Neural progenitor cell (in vitro differentiated cells): ENCODE measurements at regions not wholly inside any gene's neighbourhood (a gene's known extent, or its start where the extent isn't known, plus 50 kb on each side); places are given as distances from the start of the nearest gene placed in this dataset.

Experiments used
- DNase-seq: peaks from one replicate; pipeline ENCODE4 v3.0.0-alpha.2; 2016; ENCODE audit warnings: low spot score
- H2AFZ ChIP-seq: fragments of 200-600 bp; sonication (generic); replicated peaks from 2 replicates; pipeline ENCODE4 v1.6.1; 2016; ENCODE audit warnings: antibody characterized with exemption
- H3F3A ChIP-seq: fragments of 200-600 bp; sonication (generic); 2 replicates; pipeline ENCODE4 v1.6.1; 2016; ENCODE audit warnings: antibody characterized with exemption, low read depth
- H3K27ac ChIP-seq: fragments of 200-600 bp; sonication (generic); 2 replicates; pipeline ENCODE4 v1.5.1; 2016; ENCODE audit warnings: mild to moderate bottlenecking
- H3K27me3 ChIP-seq: fragments of 200-600 bp; sonication (generic); 2 replicates; pipeline ENCODE4 v1.6.1; 2016; ENCODE audit warnings: mild to moderate bottlenecking, moderate library complexity
- H3K36me3 ChIP-seq: fragments of 200-600 bp; sonication (generic); 2 replicates; pipeline ENCODE4 v1.5.1; 2016
- H3K4me1 ChIP-seq: fragments of 200-600 bp; sonication (generic); 2 replicates; pipeline ENCODE4 v1.6.1; 2016; ENCODE audit warnings: mixed run types
- H3K4me2 ChIP-seq: fragments of 200-600 bp; sonication (generic); 2 replicates; pipeline ENCODE4 v1.6.1; 2016
- H3K4me3 ChIP-seq: fragments of 200-600 bp; sonication (generic); 2 replicates; pipeline ENCODE4 v1.5.1; 2016
- H3K79me2 ChIP-seq: fragments of 200-600 bp; sonication (generic); 2 replicates; pipeline ENCODE4 v1.6.1; 2016; ENCODE audit warnings: low read depth
- H3K9ac ChIP-seq: fragments of 200-600 bp; sonication (generic); 2 replicates; pipeline ENCODE4 v1.6.1; 2016
- H3K9me3 ChIP-seq: fragments of 200-600 bp; sonication (generic); 2 replicates; pipeline ENCODE4 v1.5.1; 2016; ENCODE audit warnings: low read depth
- H4K20me1 ChIP-seq: fragments of 200-600 bp; sonication (generic); 2 replicates; pipeline ENCODE4 v1.6.1; 2016; ENCODE audit warnings: low read depth
- H3K27ac Mint-ChIP-seq: 3 replicates; pipeline ENCODE4 v1.8.0; 2021; ENCODE audit warnings: mixed read lengths
- H3K27me3 Mint-ChIP-seq: 2 replicates; pipeline ENCODE4 v1.8.0; 2022; ENCODE audit warnings: low read depth, mild to moderate bottlenecking, inconsistent platforms, moderate library complexity, mixed read lengths; ENCODE audit not compliant: insufficient read depth
- H3K36me3 Mint-ChIP-seq: 3 replicates; pipeline ENCODE4 v1.8.0; 2021; ENCODE audit warnings: mixed read lengths
- H3K4me1 Mint-ChIP-seq: 3 replicates; pipeline ENCODE4 v1.8.0; 2021; ENCODE audit warnings: mixed read lengths
- H3K4me3 Mint-ChIP-seq: 3 replicates; pipeline ENCODE4 v1.8.0; 2021; ENCODE audit warnings: mild to moderate bottlenecking, moderate library complexity, mixed read lengths
- H3K9me3 Mint-ChIP-seq: 3 replicates; pipeline ENCODE4 v1.8.0; 2020; ENCODE audit warnings: mixed read lengths
- CTCF ChIP-seq: fragments of 200-600 bp; sonication (generic); IDR thresholded peaks from 2 replicates; pipeline ENCODE4 v1.5.1; 2017; ENCODE audit warnings: antibody characterized with exemption, mild to moderate bottlenecking
- EZH2 ChIP-seq: fragments of 200-600 bp; sonication (generic); IDR thresholded peaks from 2 replicates; pipeline ENCODE4 v1.6.1; 2017; ENCODE audit warnings: antibody characterized with exemption, mild to moderate bottlenecking, moderate library complexity
- EZH2phosphoT487 ChIP-seq: fragments of 200-600 bp; sonication (generic); IDR thresholded peaks from 2 replicates; pipeline ENCODE4 v1.6.1; 2017; ENCODE audit warnings: antibody characterized with exemption

GRCh38 chr21:25300632-25301031 lies 306.6 kb downstream of the MRPL39 start:
- no peak overlapping the region for H3K4me2 ChIP-seq
- TF ChIP-seq EZH2phosphoT487 (no peak), EZH2 (no peak), CTCF (no peak)
- peaks cover 3% of the 10 kb centered on the region for H3K4me1 Mint-ChIP-seq

GRCh38 chr21:25298512-25299491 lies 308.5 kb downstream of the MRPL39 start:
- no peaks in the 10 kb centered on the region for H3K9me3 Mint-ChIP-seq

More at GRCh38 chr21:25300632-25301031, 306.6 kb downstream of the MRPL39 start:
- DNase-seq: no peak
- Histone ChIP-seq H3K27ac (no peak overlapping the region), H3K4me1 (no peaks in the 10 kb centered on the region), H3F3A (no peaks in the 10 kb centered on the region), H3K9me3 (no peaks in the 10 kb centered on the region), H3K79me2 (no peaks in the 10 kb centered on the region), H3K36me3 (no peaks in the 10 kb centered on the region), H3K27me3 (no peaks in the 10 kb centered on the region), H3K4me3 (no peak overlapping the region), H2AFZ (no peak overlapping the region), H4K20me1 (no peaks in the 10 kb centered on the region), H3K9ac (no peak overlapping the region)
- H3K4me3 Mint-ChIP-seq: no peak overlapping the region
- H3K36me3 Mint-ChIP-seq: no peaks in the 10 kb centered on the region
- no peaks in the 10 kb centered on the region for H3K9me3 Mint-ChIP-seq
- no peak overlapping the region for H3K27ac Mint-ChIP-seq
- no peaks in the 10 kb centered on the region for H3K27me3 Mint-ChIP-seq

GRCh38 chr21:25297117-25297516 lies 310.2 kb downstream of the MRPL39 start:
- Mint-ChIP-seq H3K9me3 (no peaks in the 10 kb centered on the region), H3K27me3 (no peaks in the 10 kb centered on the region), H3K4me1 (peaks cover 8% of the 10 kb centered on the region), H3K27ac (no peak overlapping the region), H3K36me3 (no peaks in the 10 kb centered on the region), H3K4me3 (no peak overlapping the region)
- no peaks in the 10 kb centered on the region for H4K20me1 ChIP-seq
- no peak overlapping the region for H3K4me3 ChIP-seq
- H3K4me1 ChIP-seq: peaks cover 7% of the 10 kb centered on the region
- no peak overlapping the region for H2AFZ ChIP-seq
- no peak overlapping the region for H3K9ac ChIP-seq
- no peak for TF ChIP-seq CTCF
- no peak for TF ChIP-seq EZH2
- no peak for TF ChIP-seq EZH2phosphoT487
- H3K27ac ChIP-seq: no peak overlapping the region
- no peaks in the 10 kb centered on the region for H3K27me3 ChIP-seq
- H3K36me3 ChIP-seq: no peaks in the 10 kb centered on the region
- no peak overlapping the region for H3K4me2 ChIP-seq
- H3K79me2 ChIP-seq: no peaks in the 10 kb centered on the region
- no peak for DNase-seq
- H3K9me3 ChIP-seq: no peaks in the 10 kb centered on the region
- no peaks in the 10 kb centered on the region for H3F3A ChIP-seq

More at GRCh38 chr21:25298512-25299491, 308.5 kb downstream of the MRPL39 start:
- Histone ChIP-seq H3K9ac (no peak overlapping the region), H3K27me3 (no peaks in the 10 kb centered on the region), H3K4me3 (no peak overlapping the region), H2AFZ (no peak overlapping the region), H4K20me1 (no peaks in the 10 kb centered on the region), H3F3A (no peaks in the 10 kb centered on the region), H3K9me3 (no peaks in the 10 kb centered on the region), H3K27ac (no peak overlapping the region), H3K36me3 (no peaks in the 10 kb centered on the region), H3K4me2 (no peak overlapping the region), H3K79me2 (no peaks in the 10 kb centered on the region), H3K4me1 (no peaks in the 10 kb centered on the region)
- Mint-ChIP-seq H3K36me3 (no peaks in the 10 kb centered on the region), H3K27ac (no peak overlapping the region), H3K4me3 (no peak overlapping the region), H3K4me1 (peaks cover 3% of the 10 kb centered on the region), H3K27me3 (no peaks in the 10 kb centered on the region)
- DNase-seq: no peak
- TF ChIP-seq CTCF (no peak), EZH2phosphoT487 (no peak), EZH2 (no peak)
